ENCODE measurements at regions not wholly inside any gene's neighbourhood (a gene's known extent, or its start where the extent isn't known, plus 50 kb on each side); places are given as distances from the start of the nearest gene placed in this dataset.

DNA sequence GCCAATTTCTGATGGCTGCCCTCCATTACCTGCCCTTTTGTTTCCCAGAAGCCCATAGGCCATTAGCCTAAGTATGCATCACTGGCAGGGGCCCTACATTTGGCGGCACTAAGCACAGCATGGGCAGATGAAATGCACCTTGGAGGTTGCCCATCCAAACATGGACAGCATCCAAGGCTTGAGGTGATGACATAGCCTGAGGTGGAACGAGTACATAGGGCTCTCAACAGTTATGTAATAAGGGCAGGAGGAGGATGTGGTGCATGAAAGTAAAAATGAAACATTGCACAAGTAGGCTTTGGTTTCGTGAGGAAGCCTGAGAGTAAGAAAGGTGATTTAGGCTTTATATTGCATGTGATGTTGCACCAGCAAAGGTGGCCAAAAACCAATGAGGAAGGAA, 148.1 kb downstream of the FAM76B start:
- TF ChIP-seq, protein P1, sequence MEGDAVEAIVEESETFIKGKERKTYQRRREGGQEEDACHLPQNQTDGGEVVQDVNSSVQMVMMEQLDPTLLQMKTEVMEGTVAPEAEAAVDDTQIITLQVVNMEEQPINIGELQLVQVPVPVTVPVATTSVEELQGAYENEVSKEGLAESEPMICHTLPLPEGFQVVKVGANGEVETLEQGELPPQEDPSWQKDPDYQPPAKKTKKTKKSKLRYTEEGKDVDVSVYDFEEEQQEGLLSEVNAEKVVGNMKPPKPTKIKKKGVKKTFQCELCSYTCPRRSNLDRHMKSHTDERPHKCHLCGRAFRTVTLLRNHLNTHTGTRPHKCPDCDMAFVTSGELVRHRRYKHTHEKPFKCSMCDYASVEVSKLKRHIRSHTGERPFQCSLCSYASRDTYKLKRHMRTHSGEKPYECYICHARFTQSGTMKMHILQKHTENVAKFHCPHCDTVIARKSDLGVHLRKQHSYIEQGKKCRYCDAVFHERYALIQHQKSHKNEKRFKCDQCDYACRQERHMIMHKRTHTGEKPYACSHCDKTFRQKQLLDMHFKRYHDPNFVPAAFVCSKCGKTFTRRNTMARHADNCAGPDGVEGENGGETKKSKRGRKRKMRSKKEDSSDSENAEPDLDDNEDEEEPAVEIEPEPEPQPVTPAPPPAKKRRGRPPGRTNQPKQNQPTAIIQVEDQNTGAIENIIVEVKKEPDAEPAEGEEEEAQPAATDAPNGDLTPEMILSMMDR (IDR thresholded peaks at IDR 0.05) = no peak
- TF ChIP-seq, protein P2, sequence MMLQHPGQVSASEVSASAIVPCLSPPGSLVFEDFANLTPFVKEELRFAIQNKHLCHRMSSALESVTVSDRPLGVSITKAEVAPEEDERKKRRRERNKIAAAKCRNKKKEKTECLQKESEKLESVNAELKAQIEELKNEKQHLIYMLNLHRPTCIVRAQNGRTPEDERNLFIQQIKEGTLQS (CRISPR knock-in tag; conservative IDR thresholded peaks at IDR 0.05) = no peak
- TF ChIP-seq SMAD3 (CRISPR knock-in tag; IDR thresholded peaks at IDR 0.05; ENCODE audit: borderline replicate concordance) (no peak), GABPB1 (CRISPR knock-in tag; IDR thresholded peaks at IDR 0.05) (no peak), ETV6 (CRISPR knock-in tag; IDR thresholded peaks at IDR 0.05) (no peak), ESRRA (CRISPR knock-in tag; IDR thresholded peaks at IDR 0.05; ENCODE audit: borderline replicate concordance) (no peak), ZNF232 (CRISPR knock-in tag; IDR thresholded peaks at IDR 0.05) (no peak), JUN (CRISPR knock-in tag; IDR thresholded peaks at IDR 0.05) (no peak), ZNF416 (CRISPR knock-in tag; IDR thresholded peaks at IDR 0.05) (no peak)
- TF ChIP-seq, protein P3, sequence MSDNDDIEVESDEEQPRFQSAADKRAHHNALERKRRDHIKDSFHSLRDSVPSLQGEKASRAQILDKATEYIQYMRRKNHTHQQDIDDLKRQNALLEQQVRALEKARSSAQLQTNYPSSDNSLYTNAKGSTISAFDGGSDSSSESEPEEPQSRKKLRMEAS (CRISPR knock-in tag; IDR thresholded peaks at IDR 0.05) = no peak
- TF ChIP-seq, protein P4, sequence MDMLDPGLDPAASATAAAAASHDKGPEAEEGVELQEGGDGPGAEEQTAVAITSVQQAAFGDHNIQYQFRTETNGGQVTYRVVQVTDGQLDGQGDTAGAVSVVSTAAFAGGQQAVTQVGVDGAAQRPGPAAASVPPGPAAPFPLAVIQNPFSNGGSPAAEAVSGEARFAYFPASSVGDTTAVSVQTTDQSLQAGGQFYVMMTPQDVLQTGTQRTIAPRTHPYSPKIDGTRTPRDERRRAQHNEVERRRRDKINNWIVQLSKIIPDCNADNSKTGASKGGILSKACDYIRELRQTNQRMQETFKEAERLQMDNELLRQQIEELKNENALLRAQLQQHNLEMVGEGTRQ (CRISPR knock-in tag; IDR thresholded peaks at IDR 0.05) = no peak
- TF ChIP-seq, protein P5, sequence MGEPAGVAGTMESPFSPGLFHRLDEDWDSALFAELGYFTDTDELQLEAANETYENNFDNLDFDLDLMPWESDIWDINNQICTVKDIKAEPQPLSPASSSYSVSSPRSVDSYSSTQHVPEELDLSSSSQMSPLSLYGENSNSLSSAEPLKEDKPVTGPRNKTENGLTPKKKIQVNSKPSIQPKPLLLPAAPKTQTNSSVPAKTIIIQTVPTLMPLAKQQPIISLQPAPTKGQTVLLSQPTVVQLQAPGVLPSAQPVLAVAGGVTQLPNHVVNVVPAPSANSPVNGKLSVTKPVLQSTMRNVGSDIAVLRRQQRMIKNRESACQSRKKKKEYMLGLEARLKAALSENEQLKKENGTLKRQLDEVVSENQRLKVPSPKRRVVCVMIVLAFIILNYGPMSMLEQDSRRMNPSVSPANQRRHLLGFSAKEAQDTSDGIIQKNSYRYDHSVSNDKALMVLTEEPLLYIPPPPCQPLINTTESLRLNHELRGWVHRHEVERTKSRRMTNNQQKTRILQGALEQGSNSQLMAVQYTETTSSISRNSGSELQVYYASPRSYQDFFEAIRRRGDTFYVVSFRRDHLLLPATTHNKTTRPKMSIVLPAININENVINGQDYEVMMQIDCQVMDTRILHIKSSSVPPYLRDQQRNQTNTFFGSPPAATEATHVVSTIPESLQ (CRISPR knock-in tag; IDR thresholded peaks at IDR 0.05) = no peak
- TF ChIP-seq, protein P6, sequence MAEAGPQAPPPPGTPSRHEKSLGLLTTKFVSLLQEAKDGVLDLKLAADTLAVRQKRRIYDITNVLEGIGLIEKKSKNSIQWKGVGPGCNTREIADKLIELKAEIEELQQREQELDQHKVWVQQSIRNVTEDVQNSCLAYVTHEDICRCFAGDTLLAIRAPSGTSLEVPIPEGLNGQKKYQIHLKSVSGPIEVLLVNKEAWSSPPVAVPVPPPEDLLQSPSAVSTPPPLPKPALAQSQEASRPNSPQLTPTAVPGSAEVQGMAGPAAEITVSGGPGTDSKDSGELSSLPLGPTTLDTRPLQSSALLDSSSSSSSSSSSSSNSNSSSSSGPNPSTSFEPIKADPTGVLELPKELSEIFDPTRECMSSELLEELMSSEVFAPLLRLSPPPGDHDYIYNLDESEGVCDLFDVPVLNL (CRISPR knock-in tag; IDR thresholded peaks at IDR 0.05; ENCODE audit: borderline replicate concordance, low read depth) = no peak

All from WTC11 (cell line).